MM.1S (cell line): ENCODE measurements at regions not wholly inside any gene's neighbourhood (a gene's known extent, or its start where the extent isn't known, plus 50 kb on each side); places are given as distances from the start of the nearest gene placed in this dataset.

ENCODE experiments used
- EZH2 ChIP-seq: fragments of 300-600 bp; sonication (generic); optimal IDR thresholded peaks from 2 replicates; pipeline ENCODE3; 2017; ENCODE audit warnings: low read depth, mild to moderate bottlenecking, antibody characterized with exemption, low read length, mixed read lengths
- EZH2phosphoT487 ChIP-seq: fragments of 300-600 bp; sonication (generic); IDR thresholded peaks from 2 replicates; pipeline ENCODE4 v1.6.1; 2018; ENCODE audit warnings: antibody characterized with exemption, low read length
- TF ChIP-seq, protein P1 (sequence below): fragments of 300-600 bp; sonication (generic); IDR thresholded peaks from 2 replicates; pipeline ENCODE4 v1.5.1; 2016; ENCODE audit warnings: antibody characterized with exemption, low read length, mixed read lengths

DNA sequence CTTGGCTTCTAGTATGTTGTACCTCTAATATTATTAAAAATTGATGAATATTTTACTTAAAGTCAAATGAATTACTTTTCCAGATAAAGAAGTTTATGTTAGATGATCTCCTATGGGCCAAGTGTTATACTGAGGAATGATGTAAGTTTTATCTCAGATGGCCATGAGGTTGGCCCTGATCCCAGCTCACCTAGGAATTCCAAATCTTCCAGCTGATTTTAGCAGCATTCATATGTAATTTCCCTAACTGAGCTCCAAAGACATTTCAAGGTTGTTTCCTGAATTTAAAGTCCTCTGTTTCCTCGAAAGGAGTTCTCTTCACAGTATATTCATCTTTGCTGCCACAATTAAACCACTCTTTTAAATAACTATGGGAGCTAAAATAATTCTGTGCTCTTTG, 1670.4 kb upstream of the SPRY2 start:
- TF ChIP-seq, protein P1, sequence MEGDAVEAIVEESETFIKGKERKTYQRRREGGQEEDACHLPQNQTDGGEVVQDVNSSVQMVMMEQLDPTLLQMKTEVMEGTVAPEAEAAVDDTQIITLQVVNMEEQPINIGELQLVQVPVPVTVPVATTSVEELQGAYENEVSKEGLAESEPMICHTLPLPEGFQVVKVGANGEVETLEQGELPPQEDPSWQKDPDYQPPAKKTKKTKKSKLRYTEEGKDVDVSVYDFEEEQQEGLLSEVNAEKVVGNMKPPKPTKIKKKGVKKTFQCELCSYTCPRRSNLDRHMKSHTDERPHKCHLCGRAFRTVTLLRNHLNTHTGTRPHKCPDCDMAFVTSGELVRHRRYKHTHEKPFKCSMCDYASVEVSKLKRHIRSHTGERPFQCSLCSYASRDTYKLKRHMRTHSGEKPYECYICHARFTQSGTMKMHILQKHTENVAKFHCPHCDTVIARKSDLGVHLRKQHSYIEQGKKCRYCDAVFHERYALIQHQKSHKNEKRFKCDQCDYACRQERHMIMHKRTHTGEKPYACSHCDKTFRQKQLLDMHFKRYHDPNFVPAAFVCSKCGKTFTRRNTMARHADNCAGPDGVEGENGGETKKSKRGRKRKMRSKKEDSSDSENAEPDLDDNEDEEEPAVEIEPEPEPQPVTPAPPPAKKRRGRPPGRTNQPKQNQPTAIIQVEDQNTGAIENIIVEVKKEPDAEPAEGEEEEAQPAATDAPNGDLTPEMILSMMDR = no peak
- TF ChIP-seq EZH2 = no peak
- TF ChIP-seq EZH2phosphoT487 = no peak
